Ishikawa (cell line): ENCODE measurements at regions not wholly inside any gene's neighbourhood (a gene's known extent, or its start where the extent isn't known, plus 50 kb on each side); places are given as distances from the start of the nearest gene placed in this dataset.

Experiments used
- CEBPB ChIP-seq: IDR thresholded peaks from 2 replicates; pipeline ENCODE4 v1.6.1; 2012
- CREB1 ChIP-seq: IDR thresholded peaks from 2 replicates; pipeline ENCODE4 v1.6.1; 2012; ENCODE audit warnings: low read depth
- EGR1 ChIP-seq: IDR thresholded peaks from 2 replicates; pipeline ENCODE4 v1.6.1; 2012
- EP300 ChIP-seq: IDR thresholded peaks from 2 replicates; pipeline ENCODE4 v1.6.1; 2012; ENCODE audit warnings: borderline replicate concordance
- FOXM1 ChIP-seq: IDR thresholded peaks from 2 replicates; pipeline ENCODE4 v1.6.1; 2012; ENCODE audit warnings: low read depth, borderline replicate concordance
- NFIC ChIP-seq: IDR thresholded peaks from 2 replicates; pipeline ENCODE4 v1.6.1; 2012
- RAD21 ChIP-seq: IDR thresholded peaks from 2 replicates; pipeline ENCODE4 v1.6.1; 2012; ENCODE audit warnings: low read depth
- TAF1 ChIP-seq: IDR thresholded peaks from 2 replicates; pipeline ENCODE4 v1.6.1; 2012; ENCODE audit warnings: low read depth, mild to moderate bottlenecking
- TCF12 ChIP-seq: IDR thresholded peaks from 2 replicates; pipeline ENCODE4 v1.6.1; 2012; ENCODE audit warnings: low read depth
- TEAD4 ChIP-seq: IDR thresholded peaks from 2 replicates; pipeline ENCODE4 v1.6.1; 2012
- YY1 ChIP-seq: IDR thresholded peaks from 2 replicates; pipeline ENCODE4 v1.6.1; 2012; ENCODE audit warnings: low read depth
- ZBTB7A ChIP-seq: IDR thresholded peaks from 2 replicates; pipeline ENCODE4 v1.6.1; 2012; ENCODE audit warnings: low read depth
- TF ChIP-seq, protein P1 (sequence below): IDR thresholded peaks from 2 replicates; pipeline ENCODE4 v1.6.1; 2012
- TF ChIP-seq, protein P2 (sequence below): IDR thresholded peaks from 2 replicates; pipeline ENCODE4 v1.6.1; 2012; ENCODE audit warnings: low read depth, mild to moderate bottlenecking
- TF ChIP-seq, protein P3 (sequence below): IDR thresholded peaks from 2 replicates; pipeline ENCODE4 v1.6.1; 2012

DNA sequence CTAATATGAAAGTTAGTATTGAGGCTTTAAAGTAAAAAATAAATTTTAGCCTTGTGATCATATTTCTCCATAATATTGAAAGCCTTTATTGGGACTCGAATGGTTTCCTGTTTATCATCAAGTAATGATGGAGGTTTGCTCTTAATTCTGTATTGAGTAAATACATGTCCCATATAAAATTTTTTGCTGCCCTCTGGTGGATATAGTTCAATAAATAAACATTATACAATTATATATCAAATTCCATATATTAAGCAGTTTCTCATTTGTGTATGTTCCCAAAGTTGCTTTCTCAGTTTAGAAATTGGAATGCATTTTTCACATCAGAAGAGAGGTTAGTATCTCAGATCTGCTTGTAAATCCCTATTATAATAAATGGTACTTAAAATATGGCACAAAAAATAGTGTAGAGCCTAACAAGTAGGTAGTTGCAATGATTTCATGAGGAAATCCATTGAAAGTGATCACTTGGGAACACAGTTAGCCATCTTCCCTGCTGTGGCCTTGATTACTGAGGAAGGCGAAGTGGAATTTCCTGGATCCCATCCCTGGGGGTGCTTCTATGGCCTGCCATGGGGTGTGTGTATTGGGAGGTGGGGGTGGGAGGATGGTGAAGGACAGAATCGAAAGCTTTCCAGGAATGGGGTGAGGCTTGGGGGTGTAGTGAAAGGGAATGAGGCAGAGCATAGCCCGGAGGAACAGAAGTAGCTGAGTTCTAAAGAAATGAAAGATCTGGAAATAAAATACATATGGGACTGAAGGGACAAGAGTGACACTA lies 84.1 kb upstream of the C21orf91 start:
- TF ChIP-seq RAD21 (peak; percentile 40), YY1 (no peak)

DNA sequence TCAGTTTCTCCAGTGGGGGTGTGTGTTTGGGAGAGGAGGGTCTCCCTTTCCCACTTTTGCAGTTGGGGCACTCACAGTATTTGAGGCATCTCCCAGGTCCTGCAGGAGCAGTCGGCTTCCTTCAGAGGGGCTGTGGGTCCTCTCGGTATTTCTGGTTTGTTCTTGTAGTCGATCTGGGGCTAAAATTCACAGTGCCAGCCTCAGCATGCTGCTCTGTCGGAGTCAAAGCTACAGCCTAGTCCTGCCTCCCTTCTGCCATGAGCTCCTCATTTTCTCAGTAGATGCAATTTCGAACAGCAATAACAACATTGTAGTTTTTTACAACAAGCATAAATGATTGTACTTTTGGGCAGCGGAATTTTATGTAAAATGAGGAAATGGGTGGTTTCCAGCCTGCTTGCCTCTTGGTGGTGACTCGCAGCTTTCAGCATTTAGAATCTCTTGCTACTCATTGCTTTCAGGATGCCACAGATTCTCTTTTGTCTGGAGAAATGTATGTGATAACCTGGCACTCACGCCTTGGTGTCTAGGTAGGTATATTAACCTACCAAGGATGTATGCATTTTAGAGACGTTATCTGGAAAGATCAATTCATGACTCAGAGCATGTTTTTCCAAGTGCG lies 82.4 kb upstream of the C21orf91 start:
- TF ChIP-seq CREB1 (no peak), CEBPB (no peak), EGR1 (no peak), ZBTB7A (no peak), FOXM1 (no peak), RAD21 (no peak), NFIC (no peak), EP300 (no peak), YY1 (no peak), TCF12 (no peak), TEAD4 (no peak)
- TF ChIP-seq, protein P1, sequence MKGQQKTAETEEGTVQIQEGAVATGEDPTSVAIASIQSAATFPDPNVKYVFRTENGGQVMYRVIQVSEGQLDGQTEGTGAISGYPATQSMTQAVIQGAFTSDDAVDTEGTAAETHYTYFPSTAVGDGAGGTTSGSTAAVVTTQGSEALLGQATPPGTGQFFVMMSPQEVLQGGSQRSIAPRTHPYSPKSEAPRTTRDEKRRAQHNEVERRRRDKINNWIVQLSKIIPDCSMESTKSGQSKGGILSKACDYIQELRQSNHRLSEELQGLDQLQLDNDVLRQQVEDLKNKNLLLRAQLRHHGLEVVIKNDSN, result no peak
- TF ChIP-seq, protein P2, sequence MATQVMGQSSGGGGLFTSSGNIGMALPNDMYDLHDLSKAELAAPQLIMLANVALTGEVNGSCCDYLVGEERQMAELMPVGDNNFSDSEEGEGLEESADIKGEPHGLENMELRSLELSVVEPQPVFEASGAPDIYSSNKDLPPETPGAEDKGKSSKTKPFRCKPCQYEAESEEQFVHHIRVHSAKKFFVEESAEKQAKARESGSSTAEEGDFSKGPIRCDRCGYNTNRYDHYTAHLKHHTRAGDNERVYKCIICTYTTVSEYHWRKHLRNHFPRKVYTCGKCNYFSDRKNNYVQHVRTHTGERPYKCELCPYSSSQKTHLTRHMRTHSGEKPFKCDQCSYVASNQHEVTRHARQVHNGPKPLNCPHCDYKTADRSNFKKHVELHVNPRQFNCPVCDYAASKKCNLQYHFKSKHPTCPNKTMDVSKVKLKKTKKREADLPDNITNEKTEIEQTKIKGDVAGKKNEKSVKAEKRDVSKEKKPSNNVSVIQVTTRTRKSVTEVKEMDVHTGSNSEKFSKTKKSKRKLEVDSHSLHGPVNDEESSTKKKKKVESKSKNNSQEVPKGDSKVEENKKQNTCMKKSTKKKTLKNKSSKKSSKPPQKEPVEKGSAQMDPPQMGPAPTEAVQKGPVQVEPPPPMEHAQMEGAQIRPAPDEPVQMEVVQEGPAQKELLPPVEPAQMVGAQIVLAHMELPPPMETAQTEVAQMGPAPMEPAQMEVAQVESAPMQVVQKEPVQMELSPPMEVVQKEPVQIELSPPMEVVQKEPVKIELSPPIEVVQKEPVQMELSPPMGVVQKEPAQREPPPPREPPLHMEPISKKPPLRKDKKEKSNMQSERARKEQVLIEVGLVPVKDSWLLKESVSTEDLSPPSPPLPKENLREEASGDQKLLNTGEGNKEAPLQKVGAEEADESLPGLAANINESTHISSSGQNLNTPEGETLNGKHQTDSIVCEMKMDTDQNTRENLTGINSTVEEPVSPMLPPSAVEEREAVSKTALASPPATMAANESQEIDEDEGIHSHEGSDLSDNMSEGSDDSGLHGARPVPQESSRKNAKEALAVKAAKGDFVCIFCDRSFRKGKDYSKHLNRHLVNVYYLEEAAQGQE, result no peak
- TF ChIP-seq, protein P3, sequence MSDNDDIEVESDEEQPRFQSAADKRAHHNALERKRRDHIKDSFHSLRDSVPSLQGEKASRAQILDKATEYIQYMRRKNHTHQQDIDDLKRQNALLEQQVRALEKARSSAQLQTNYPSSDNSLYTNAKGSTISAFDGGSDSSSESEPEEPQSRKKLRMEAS, result no peak

DNA sequence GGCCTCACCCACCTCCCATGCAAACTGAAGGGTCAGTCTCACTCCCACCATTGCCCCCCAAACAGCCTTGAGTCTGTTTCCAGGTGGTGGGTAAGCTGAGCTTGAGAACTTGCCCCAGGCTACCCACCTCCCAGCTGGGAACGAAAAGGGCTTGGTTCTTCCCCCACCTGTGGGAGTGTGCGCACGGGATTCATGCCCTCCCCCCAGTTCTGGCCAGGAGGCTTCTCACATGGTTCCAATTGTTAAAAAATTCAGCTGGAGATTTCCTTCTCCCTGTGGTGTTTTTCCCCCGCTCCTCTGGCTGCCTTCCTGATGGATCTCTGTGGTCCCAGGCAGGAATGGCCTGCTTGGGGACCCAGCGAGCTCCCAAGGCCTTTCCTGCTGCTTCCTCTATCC lies 81.8 kb upstream of the C21orf91 start:
- no peak for TF ChIP-seq FOXM1
- TF ChIP-seq YY1, result no peak
- TF ChIP-seq ZBTB7A, result no peak
- no peak for TF ChIP-seq EP300
- no peak for TF ChIP-seq TEAD4

DNA sequence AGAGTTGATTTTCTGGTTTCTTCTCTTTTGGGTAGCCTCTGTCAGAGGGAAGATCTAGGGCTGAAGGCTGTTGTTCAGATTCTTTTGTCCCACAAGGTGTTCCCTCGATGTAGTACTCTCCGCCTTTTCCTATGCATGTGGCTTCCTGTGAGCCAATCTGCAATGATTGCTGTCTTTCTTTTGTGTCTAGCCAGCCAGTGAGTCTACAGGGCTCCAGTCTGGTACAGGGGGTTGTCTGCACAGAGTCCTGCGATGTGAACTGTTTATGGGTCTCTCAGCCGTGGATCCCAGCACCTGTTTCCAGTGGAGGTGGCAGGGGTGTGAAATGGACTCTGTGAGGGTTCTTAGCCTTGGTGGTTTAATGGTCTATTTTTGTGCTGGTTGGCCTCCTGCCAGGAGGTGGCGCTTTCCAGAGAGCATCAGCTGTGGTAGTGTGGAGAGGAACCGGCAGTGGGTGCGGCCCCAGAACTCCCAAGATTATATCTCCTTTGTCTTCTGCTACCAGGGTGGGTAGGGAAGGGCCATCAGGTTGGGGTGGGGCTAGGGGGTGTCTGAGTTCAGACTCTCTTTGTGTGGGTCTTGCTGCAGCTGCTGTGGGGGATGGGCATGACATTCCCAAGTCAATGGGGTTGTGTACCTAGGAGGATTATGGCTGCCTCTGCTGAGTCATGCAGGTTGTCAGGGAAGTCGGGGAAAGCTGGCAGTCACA lies 81.3 kb upstream of the C21orf91 start:
- no peak for TF ChIP-seq CREB1
- TF ChIP-seq TCF12, result no peak
- TF ChIP-seq, protein P1, result no peak
- no peak for TF ChIP-seq TEAD4
- no peak for TF ChIP-seq YY1
- TF ChIP-seq RAD21, result no peak
- TF ChIP-seq, protein P3, result no peak
- TF ChIP-seq, protein P2, result no peak
- TF ChIP-seq CEBPB, result no peak
- no peak for TF ChIP-seq TAF1
- no peak for TF ChIP-seq ZBTB7A
- TF ChIP-seq NFIC, result no peak
- no peak for TF ChIP-seq EGR1
- no peak for TF ChIP-seq EP300
- no peak for TF ChIP-seq FOXM1

DNA sequence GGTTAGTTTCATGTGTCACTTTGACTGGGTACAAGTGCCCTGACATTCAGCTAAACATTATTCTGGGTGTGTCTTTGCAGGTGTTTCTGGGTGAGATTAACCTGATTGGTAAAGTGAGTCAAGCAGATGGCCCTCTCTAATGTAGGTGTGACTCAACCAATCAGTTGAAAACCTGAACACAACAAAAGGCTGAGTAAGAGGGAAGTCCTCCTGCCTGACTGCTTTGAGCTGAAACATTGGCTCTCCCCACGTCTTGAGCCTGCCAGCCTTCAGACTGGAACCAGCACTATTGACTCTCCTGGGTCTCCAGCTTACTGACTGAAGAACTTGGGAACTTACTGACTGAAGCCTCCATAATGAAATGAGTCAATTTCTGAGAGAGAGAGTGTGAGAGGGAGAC lies 70.0 kb upstream of the C21orf91 start:
- TF ChIP-seq NFIC, result no peak
- TF ChIP-seq YY1, result no peak

DNA sequence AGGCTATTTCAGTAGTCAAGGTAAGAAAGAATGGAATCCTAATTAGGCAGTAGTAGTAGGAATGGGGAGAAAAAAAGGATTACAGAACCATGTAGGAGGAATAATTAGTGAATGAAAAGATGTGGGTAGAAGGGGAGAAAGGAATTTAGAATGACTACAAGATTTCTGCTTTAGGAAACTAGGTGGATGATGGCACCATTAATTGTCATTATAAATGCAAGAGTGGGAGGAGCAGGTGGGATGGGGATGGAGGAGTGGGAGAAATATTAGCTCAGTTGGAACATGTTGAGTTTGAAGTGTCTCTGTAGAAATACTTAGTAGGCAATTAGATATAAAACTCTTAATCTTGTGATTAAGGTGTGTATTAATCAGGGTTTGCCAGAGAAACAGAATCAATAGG lies 50.0 kb upstream of the C21orf91 start:
- no peak for TF ChIP-seq TEAD4
- no peak for TF ChIP-seq CREB1
- no peak for TF ChIP-seq TAF1
- TF ChIP-seq, protein P2, result no peak
- TF ChIP-seq YY1, result no peak
- TF ChIP-seq NFIC, result no peak
